ENCODE measurements at regions not wholly inside any gene's neighbourhood (a gene's known extent, or its start where the extent isn't known, plus 50 kb on each side); places are given as distances from the start of the nearest gene placed in this dataset.
"Not testable (repeated sequence)": the region's sequence is repeated elsewhere in the genome, so short reads cannot be mapped to it uniquely, and the experiment has no call there.

GRCh38 chr4:163697121-163697520 is 202.6 kb downstream of the TMA16 start:
- DNase-seq: peak; percentile 29

- DNase-seq: not testable (repeated sequence)
Measured at GRCh38 chr4:163700383-163700782, 205.9 kb downstream of the TMA16 start.

GRCh38 chr4:163701916-163702315 is 207.4 kb downstream of the TMA16 start:
- peak; percentile 75 for DNase-seq

GRCh38 chr4:163702736-163703135 is 208.2 kb downstream of the TMA16 start:
- DNase-seq: no peak

- no peak for DNase-seq
Measured at GRCh38 chr4:163703251-163703650, 208.8 kb downstream of the TMA16 start.

- DNase-seq: no peak
Measured at GRCh38 chr4:163707873-163708272, 213.4 kb downstream of the TMA16 start.

GRCh38 chr4:163709601-163710000 is 215.1 kb downstream of the TMA16 start:
- no peak for DNase-seq

- no peak for DNase-seq
Measured at GRCh38 chr4:163710158-163710557, 215.7 kb downstream of the TMA16 start.

- not testable (repeated sequence) for DNase-seq
Measured at GRCh38 chr4:163724495-163724894, 230.0 kb downstream of the TMA16 start.

GRCh38 chr4:163726641-163727040 is 232.2 kb downstream of the TMA16 start:
- DNase-seq: no peak

GRCh38 chr4:163731071-163731470 is 236.6 kb downstream of the TMA16 start:
- no peak for DNase-seq

GRCh38 chr4:163732473-163732872 is 238.0 kb downstream of the TMA16 start:
- DNase-seq: no peak

GRCh38 chr4:163736876-163737275 is 242.4 kb downstream of the TMA16 start:
- DNase-seq: no peak

- DNase-seq: not testable (repeated sequence)
Measured at GRCh38 chr4:163737846-163738245, 243.4 kb downstream of the TMA16 start.

GRCh38 chr4:163738521-163738920 is 244.0 kb downstream of the TMA16 start:
- DNase-seq: no peak

- DNase-seq: no peak
Measured at GRCh38 chr4:163744861-163745260, 250.4 kb downstream of the TMA16 start.

GRCh38 chr4:163747293-163747692 is 252.8 kb downstream of the TMA16 start:
- no peak for DNase-seq

GRCh38 chr4:163747886-163748285 is 253.4 kb downstream of the TMA16 start:
- DNase-seq: no peak

- no peak for DNase-seq
Measured at GRCh38 chr4:163748449-163748848, 254.0 kb downstream of the TMA16 start.

GRCh38 chr4:163755013-163755412 is 260.5 kb downstream of the TMA16 start:
- peak; percentile 11 for DNase-seq

GRCh38 chr4:163757219-163757618 is 262.7 kb downstream of the TMA16 start:
- DNase-seq: peak; percentile 0

GRCh38 chr4:163758032-163758431 is 263.5 kb downstream of the TMA16 start:
- DNase-seq: no peak

GRCh38 chr4:163762741-163763140 is 268.3 kb downstream of the TMA16 start:
- DNase-seq: no peak

- no peak for DNase-seq
Measured at GRCh38 chr4:163764569-163764968, 270.1 kb downstream of the TMA16 start.

- no peak for DNase-seq
Measured at GRCh38 chr4:163768014-163768413, 273.5 kb downstream of the TMA16 start.

- DNase-seq: no peak
Measured at GRCh38 chr4:163772238-163772637, 277.7 kb downstream of the TMA16 start.
